Epithelial cell of prostate (primary cell): ENCODE measurements at regions not wholly inside any gene's neighbourhood (a gene's known extent, or its start where the extent isn't known, plus 50 kb on each side); places are given as distances from the start of the nearest gene placed in this dataset.

ENCODE experiments used
- DNase-seq: peaks from one replicate; pipeline ENCODE4 v3.0.0-alpha.2; 2011; ENCODE audit warnings: low read depth, low spot score
- H3K27ac ChIP-seq: fragments of 450-650 bp; 2 replicates; pipeline ENCODE4 v1.5.1; 2017; ENCODE audit warnings: mild to moderate bottlenecking

- DNase-seq, result no peak
- no peak overlapping the region for H3K27ac ChIP-seq
Observed at GRCh38 chr12:132409495-132410295, 80.3 kb upstream of the FBRSL1 start.

GRCh38 chr12:132408626-132409494 lies 79.5 kb upstream of the GALNT9 start:
- DNase-seq, result no peak
- H3K27ac ChIP-seq, result no peak overlapping the region

GRCh38 chr12:132407992-132408391 lies 78.6 kb upstream of the GALNT9 start:
- no peak overlapping the region for H3K27ac ChIP-seq
- DNase-seq, result no peak

GRCh38 chr12:132407451-132407961 lies 78.1 kb upstream of the GALNT9 start:
- DNase-seq, result no peak
- H3K27ac ChIP-seq, result no peak overlapping the region

- no peak overlapping the region for H3K27ac ChIP-seq
- no peak for DNase-seq
Observed at GRCh38 chr12:132406493-132407450, 77.4 kb upstream of the GALNT9 start.

GRCh38 chr12:132405742-132406251 lies 76.4 kb upstream of the GALNT9 start:
- no peak overlapping the region for H3K27ac ChIP-seq
- no peak for DNase-seq

GRCh38 chr12:132404951-132405741 lies 75.8 kb upstream of the GALNT9 start:
- H3K27ac ChIP-seq, result no peak overlapping the region
- DNase-seq, result no peak

GRCh38 chr12:132404435-132404855 lies 75.1 kb upstream of the GALNT9 start:
- no peak overlapping the region for H3K27ac ChIP-seq
- no peak for DNase-seq

- no peak for DNase-seq
- no peak overlapping the region for H3K27ac ChIP-seq
Observed at GRCh38 chr12:132403636-132404434, 74.4 kb upstream of the GALNT9 start.

GRCh38 chr12:132402831-132403416 lies 73.5 kb upstream of the GALNT9 start:
- no peak for DNase-seq
- no peak overlapping the region for H3K27ac ChIP-seq

- no peak overlapping the region for H3K27ac ChIP-seq
- no peak for DNase-seq
Observed at GRCh38 chr12:132401982-132402381, 72.6 kb upstream of the GALNT9 start.

- DNase-seq, result no peak
- H3K27ac ChIP-seq, result no peak overlapping the region
Observed at GRCh38 chr12:132400011-132400641, 70.7 kb upstream of the GALNT9 start.

- H3K27ac ChIP-seq, result no peak overlapping the region
- DNase-seq, result no peak
Observed at GRCh38 chr12:132399092-132400010, 70.0 kb upstream of the GALNT9 start.

GRCh38 chr12:132398386-132398991 lies 69.1 kb upstream of the GALNT9 start:
- no peak for DNase-seq
- H3K27ac ChIP-seq, result no peak overlapping the region

- H3K27ac ChIP-seq, result no peak overlapping the region
- no peak for DNase-seq
Observed at GRCh38 chr12:132397934-132398385, 68.6 kb upstream of the GALNT9 start.
